ENCODE measurements at regions not wholly inside any gene's neighbourhood (a gene's known extent, or its start where the extent isn't known, plus 50 kb on each side); places are given as distances from the start of the nearest gene placed in this dataset.

DNA sequence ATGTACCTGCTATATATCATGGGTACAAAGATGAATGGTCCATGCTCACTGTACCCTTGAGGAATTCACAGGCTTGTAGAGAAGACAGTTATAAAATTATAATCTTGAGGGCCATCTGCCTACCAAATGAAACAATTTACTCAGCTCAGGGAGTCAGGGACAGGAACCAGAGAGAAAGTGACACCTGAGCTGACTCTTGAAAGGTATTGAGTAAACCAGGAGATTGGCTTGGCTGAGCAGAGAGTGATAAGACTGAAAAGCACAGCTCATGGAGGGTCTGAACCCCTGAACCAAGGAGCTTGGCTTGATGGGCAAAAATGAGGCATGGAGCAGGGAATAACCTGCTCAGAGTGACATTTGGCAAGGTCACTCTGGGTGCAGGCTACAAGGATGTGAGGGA is 147.3 kb downstream of the FAM114A2 start:
- no peaks in the 10 kb centered on the region for H3K79me2 ChIP-seq (ENCODE audit: control insufficient read depth, insufficient read depth, low read length)
- no peak overlapping the region for H3K4me2 ChIP-seq (ENCODE audit: insufficient read depth, low read length)
- CTCF ChIA-PET (ENCODE audit: low intra/inter-chr PET ratio), result no interaction called here
- no peak overlapping the region for H3K4me3 ChIP-seq
- H3K9me1 ChIP-seq (ENCODE audit: control insufficient read depth, insufficient read depth, low read length), result no peaks in the 10 kb centered on the region
- ATAC-seq, result no peak
- no peak for DNase-seq (ENCODE audit: extremely low read depth in 1 of 4, low spot score in 3 of 4)
- H4K20me1 ChIP-seq (replicated peaks; ENCODE audit: control insufficient read depth, insufficient read depth, low read length), result 0 out of 2 replicates have a peak, but pooled peaks cover 11% of the 10 kb centered on the region
- no TSS peak for BruUV-seq (replicated peaks)
- H3K36me3 ChIP-seq (ENCODE audit: control insufficient read depth, insufficient read depth, low read length), result no peaks in the 10 kb centered on the region
- intact Hi-C loops (cut with micrococcal nuclease) (no loop called here), in situ Hi-C loops (cut with MboI) (no loop called here)
- H3K9ac ChIP-seq (ENCODE audit: insufficient read depth in 1 of 2, low read depth in 2 of 2, low read length in 2 of 2), result no peak overlapping the region
- H3K4me1 ChIP-seq (replicated peaks in 1 of 2; ENCODE audit: control insufficient read depth in 2 of 2, insufficient read depth in 2 of 2, low read length in 2 of 2), result peaks cover 0 to 6% of the 10 kb centered on the region in 2 experiments; a peak in 2 of 5 replicates
- TF ChIP-seq, protein P1, sequence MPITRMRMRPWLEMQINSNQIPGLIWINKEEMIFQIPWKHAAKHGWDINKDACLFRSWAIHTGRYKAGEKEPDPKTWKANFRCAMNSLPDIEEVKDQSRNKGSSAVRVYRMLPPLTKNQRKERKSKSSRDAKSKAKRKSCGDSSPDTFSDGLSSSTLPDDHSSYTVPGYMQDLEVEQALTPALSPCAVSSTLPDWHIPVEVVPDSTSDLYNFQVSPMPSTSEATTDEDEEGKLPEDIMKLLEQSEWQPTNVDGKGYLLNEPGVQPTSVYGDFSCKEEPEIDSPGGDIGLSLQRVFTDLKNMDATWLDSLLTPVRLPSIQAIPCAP (CRISPR knock-in tag; IDR thresholded peaks at IDR 0.05; ENCODE audit: borderline replicate concordance), result no peak
- TF ChIP-seq, protein P2, sequence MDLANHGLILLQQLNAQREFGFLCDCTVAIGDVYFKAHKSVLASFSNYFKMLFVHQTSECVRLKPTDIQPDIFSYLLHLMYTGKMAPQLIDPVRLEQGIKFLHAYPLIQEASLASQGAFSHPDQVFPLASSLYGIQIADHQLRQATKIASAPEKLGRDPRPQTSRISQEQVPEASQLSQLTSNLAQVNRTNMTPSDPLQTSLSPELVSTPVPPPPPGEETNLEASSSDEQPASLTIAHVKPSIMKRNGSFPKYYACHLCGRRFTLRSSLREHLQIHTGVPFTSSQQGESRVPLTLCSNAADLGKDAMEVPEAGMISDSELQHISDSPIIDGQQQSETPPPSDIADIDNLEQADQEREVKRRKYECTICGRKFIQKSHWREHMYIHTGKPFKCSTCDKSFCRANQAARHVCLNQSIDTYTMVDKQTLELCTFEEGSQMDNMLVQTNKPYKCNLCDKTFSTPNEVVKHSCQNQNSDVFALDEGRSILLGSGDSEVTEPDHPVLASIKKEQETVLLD (IDR thresholded peaks at IDR 0.05), result no peak
- TF ChIP-seq PHB2 (IDR thresholded peaks at IDR 0.05; ENCODE audit: low read depth), result no peak
- H3K27me3 ChIP-seq (ENCODE audit: control insufficient read depth in 2 of 2, insufficient read depth in 2 of 2, low read length in 2 of 2), result no peaks in the 10 kb centered on the region
- FAIRE-seq, result no peak
- no peak overlapping the region for H2AFZ ChIP-seq (ENCODE audit: low read depth, low read length)
- H3K9me3 ChIP-seq (replicated peaks; ENCODE audit: control insufficient read depth, insufficient read depth, low read depth, low read length), result no peaks in the 10 kb centered on the region
- no peak overlapping the region for H3K27ac ChIP-seq (ENCODE audit: extremely low read depth, low read depth, low read length)
- POLR2A ChIA-PET, result interaction anchor here (1.0 kb wide), 1 partner anchor 14 kb away, joined by 3 read pairs; no protein-coding TSS in a partner anchor

DNA sequence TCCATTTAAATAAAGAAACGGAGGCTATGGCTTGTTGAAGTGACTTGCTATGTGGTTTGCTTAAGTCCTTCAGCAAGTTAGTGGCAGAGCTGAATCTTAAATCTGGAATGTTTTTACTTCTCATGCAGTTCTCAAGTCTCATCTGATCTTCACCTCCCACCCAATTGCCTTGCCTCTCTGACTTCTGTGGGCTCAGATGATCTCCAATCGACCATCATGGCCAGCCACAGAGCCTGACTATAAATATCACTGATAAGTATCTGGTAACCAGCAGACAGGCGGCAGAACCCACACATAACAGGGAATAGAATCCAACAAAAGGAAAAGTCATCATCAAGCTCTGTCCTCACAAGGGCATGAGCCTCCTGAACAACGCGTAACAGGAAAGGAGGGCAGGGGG is 149.9 kb downstream of the FAM114A2 start:
- no TSS peak for BruUV-seq (replicated peaks)
- peaks cover 0 to 3% of the 10 kb centered on the region in 2 experiments; a peak in 2 of 5 replicates for H3K4me1 ChIP-seq (replicated peaks in 1 of 2; ENCODE audit: control insufficient read depth in 2 of 2, insufficient read depth in 2 of 2, low read length in 2 of 2)
- POLR2A ChIA-PET, result no interaction called here
- no peak overlapping the region for H3K4me3 ChIP-seq
- intact Hi-C loops (cut with micrococcal nuclease), result no loop called here
- no peak overlapping the region for H3K4me2 ChIP-seq (ENCODE audit: insufficient read depth, low read length)
- H3K9me1 ChIP-seq (ENCODE audit: control insufficient read depth, insufficient read depth, low read length), result no peaks in the 10 kb centered on the region
- ATAC-seq (no peak), DNase-seq (ENCODE audit: extremely low read depth in 1 of 4, low spot score in 3 of 4) (no peak), FAIRE-seq (no peak)
- no peak overlapping the region for H3K27ac ChIP-seq (ENCODE audit: extremely low read depth, low read depth, low read length)
- H3K9ac ChIP-seq (ENCODE audit: insufficient read depth in 1 of 2, low read depth in 2 of 2, low read length in 2 of 2), result no peak overlapping the region
- in situ Hi-C loops (cut with MboI), result no loop called here
- CTCF ChIA-PET (ENCODE audit: low intra/inter-chr PET ratio), result no interaction called here
- H3K36me3 ChIP-seq (ENCODE audit: control insufficient read depth, insufficient read depth, low read length), result no peaks in the 10 kb centered on the region
- 13% methylated on average over 5 of the region's 5 CpGs for WGBS (ENCODE audit: insufficient coverage, low coverage, missing lambda C conversion rate)
- no peaks in the 10 kb centered on the region for H3K9me3 ChIP-seq (replicated peaks; ENCODE audit: control insufficient read depth, insufficient read depth, low read depth, low read length)
- no peaks in the 10 kb centered on the region for H3K79me2 ChIP-seq (ENCODE audit: control insufficient read depth, insufficient read depth, low read length)
- no peak overlapping the region for H2AFZ ChIP-seq (ENCODE audit: low read depth, low read length)
- peaks cover 11% of the 10 kb centered on the region; the same call in 1 of the 2 replicates for H4K20me1 ChIP-seq (replicated peaks; ENCODE audit: control insufficient read depth, insufficient read depth, low read length)
- H3K27me3 ChIP-seq (ENCODE audit: control insufficient read depth in 2 of 2, insufficient read depth in 2 of 2, low read length in 2 of 2), result no peaks in the 10 kb centered on the region; a peak in 1 of 5 replicates
- TF ChIP-seq PHF8 (IDR thresholded peaks at IDR 0.05; ENCODE audit: borderline replicate concordance, low read length) (no peak), CXXC5 (CRISPR knock-in tag; IDR thresholded peaks at IDR 0.05) (no peak), SMARCE1 (IDR thresholded peaks at IDR 0.05) (no peak), ZC3H11A (IDR thresholded peaks at IDR 0.05; ENCODE audit: low read depth, low read length) (no peak), POLR2AphosphoS5 (IDR thresholded peaks at IDR 0.05; ENCODE audit: control insufficient read depth, insufficient read depth, low read depth, low read length) (no peak), PRMT5 (CRISPR knock-in tag; IDR thresholded peaks at IDR 0.05) (no peak), SLC30A9 (CRISPR knock-in tag; IDR thresholded peaks at IDR 0.05) (no peak), HSF4 (CRISPR knock-in tag; IDR thresholded peaks at IDR 0.05; ENCODE audit: borderline replicate concordance) (no peak)
- TF ChIP-seq, protein P3, sequence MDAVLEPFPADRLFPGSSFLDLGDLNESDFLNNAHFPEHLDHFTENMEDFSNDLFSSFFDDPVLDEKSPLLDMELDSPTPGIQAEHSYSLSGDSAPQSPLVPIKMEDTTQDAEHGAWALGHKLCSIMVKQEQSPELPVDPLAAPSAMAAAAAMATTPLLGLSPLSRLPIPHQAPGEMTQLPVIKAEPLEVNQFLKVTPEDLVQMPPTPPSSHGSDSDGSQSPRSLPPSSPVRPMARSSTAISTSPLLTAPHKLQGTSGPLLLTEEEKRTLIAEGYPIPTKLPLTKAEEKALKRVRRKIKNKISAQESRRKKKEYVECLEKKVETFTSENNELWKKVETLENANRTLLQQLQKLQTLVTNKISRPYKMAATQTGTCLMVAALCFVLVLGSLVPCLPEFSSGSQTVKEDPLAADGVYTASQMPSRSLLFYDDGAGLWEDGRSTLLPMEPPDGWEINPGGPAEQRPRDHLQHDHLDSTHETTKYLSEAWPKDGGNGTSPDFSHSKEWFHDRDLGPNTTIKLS (IDR thresholded peaks at IDR 0.05; ENCODE audit: borderline replicate concordance, low read depth), result no peak

Data from K562 (cell line).